ENCODE measurements at regions not wholly inside any gene's neighbourhood (a gene's known extent, or its start where the extent isn't known, plus 50 kb on each side); places are given as distances from the start of the nearest gene placed in this dataset.

- RAD21 ChIA-PET (ENCODE audit: unreplicated experiment), result no interaction called here
These were observed 227.6 kb upstream of the EXOC2 start for GRCh38 chr6:920512-920911.

More at GRCh38 chr6:920512-920911, 227.6 kb upstream of the EXOC2 start:
- intact Hi-C loops (cut with micrococcal nuclease; ENCODE audit: unreplicated experiment) (no loop called here), in situ Hi-C loops (cut with MboI) (no loop called here)
- Histone ChIP-seq H3K9ac (ENCODE audit: control insufficient read depth, insufficient read depth, low read length) (no peak overlapping the region), H3K27me3 (replicated peaks in 1 of 2; ENCODE audit: control insufficient read depth in 2 of 2, insufficient read depth in 2 of 2, low read length in 1 of 2) (no peaks in the 10 kb centered on the region), H3K36me3 (ENCODE audit: control insufficient read depth in 2 of 2, insufficient read depth in 2 of 2, low read length in 1 of 2) (no peaks in the 10 kb centered on the region), H4K20me1 (ENCODE audit: control insufficient read depth, insufficient read depth) (no peaks in the 10 kb centered on the region), H2AFZ (ENCODE audit: control insufficient read depth, low read depth, low read length) (no peak overlapping the region), H3K27ac (ENCODE audit: control insufficient read depth, insufficient read depth) (no peak overlapping the region), H3K4me1 (ENCODE audit: control insufficient read depth, insufficient read depth, low read length) (no peaks in the 10 kb centered on the region), H3K4me3 (no peak overlapping the region), H3K79me2 (ENCODE audit: control insufficient read depth, insufficient read depth, low read length) (no peaks in the 10 kb centered on the region), H3K9me3 (replicated peaks; ENCODE audit: control insufficient read depth, insufficient read depth, low read length) (peaks cover 1% of the 10 kb centered on the region; the same call in 1 of the 3 replicates), H3K4me2 (ENCODE audit: control insufficient read depth, insufficient read depth) (no peak overlapping the region)
- ATAC-seq (no peak), FAIRE-seq (no peak), DNase-seq (ENCODE audit: low read depth, low spot score) (no peak)
- SMC1A ChIA-PET (ENCODE audit: uncharacterized antibody, unreplicated experiment), result no interaction called here
- 39% methylated on average over 9 of the region's 9 CpGs for WGBS (ENCODE audit: insufficient coverage, insufficient replicate concordance, low lambda C conversion rate, missing lambda C conversion rate)
- BruUV-seq (replicated peaks), result no TSS peak
- POLR2A ChIA-PET, result no interaction called here
- TF ChIP-seq GABPA (IDR thresholded peaks at IDR 0.05; ENCODE audit: low read depth) (no peak), YY1 (IDR thresholded peaks at IDR 0.05; ENCODE audit: low read depth, low read length) (no peak), MEF2A (IDR thresholded peaks at IDR 0.05; ENCODE audit: insufficient read depth, low read depth, low read length) (no peak), MAX (IDR thresholded peaks at IDR 0.05; ENCODE audit: low read depth, low read length) (no peak), USF2 (IDR thresholded peaks at IDR 0.05; ENCODE audit: borderline replicate concordance, low read depth, low read length) (no peak), ZNF384 (IDR thresholded peaks at IDR 0.05; ENCODE audit: borderline replicate concordance, low read depth, low read length) (no peak), EGR1 (IDR thresholded peaks at IDR 0.05; ENCODE audit: borderline replicate concordance in 1 of 2, low read depth in 2 of 2, low read length in 2 of 2) (no peak), RBBP5 (conservative IDR thresholded peaks at IDR 0.05) (no peak), CBFB (IDR thresholded peaks at IDR 0.05; ENCODE audit: low read depth) (no peak), CBX5 (IDR thresholded peaks at IDR 0.05; ENCODE audit: low read depth) (no peak), RAD51 (IDR thresholded peaks at IDR 0.05) (no peak), EZH2 (IDR thresholded peaks at IDR 0.05; ENCODE audit: borderline replicate concordance, control insufficient read depth, low read depth, low read length) (no peak), PRDM15 (CRISPR knock-in tag; IDR thresholded peaks at IDR 0.05) (no peak), MXI1 (IDR thresholded peaks at IDR 0.05; ENCODE audit: low read depth, low read length) (no peak), BCL3 (IDR thresholded peaks at IDR 0.05; ENCODE audit: borderline replicate concordance, insufficient read depth, low read depth, low read length, poor library complexity, severe bottlenecking) (no peak), KAT2A (conservative IDR thresholded peaks at IDR 0.05; ENCODE audit: control insufficient read depth, low read depth, low read length) (no peak), SRF (IDR thresholded peaks at IDR 0.05; ENCODE audit: low read depth in 2 of 2, low read length in 2 of 2) (no peak)
- CTCF ChIA-PET, result no interaction called here

Data from GM12878 (cell line).